B cell (primary cell): ENCODE measurements at regions not wholly inside any gene's neighbourhood (a gene's known extent, or its start where the extent isn't known, plus 50 kb on each side); places are given as distances from the start of the nearest gene placed in this dataset.

Source experiments
- ATAC-seq: fragments of 200-7000 bp; cut with Tn5 transposase; one replicate; pipeline ENCODE4 v1.10.0; 2021; ENCODE audit warnings: low read depth, mild to moderate bottlenecking, moderate number of reproducible peaks, moderate library complexity
- CTCF ChIA-PET: fragments of 350-600 bp; sonication (Branson Sonifier 250); formaldehyde crosslinking; loops from one replicate; lab custom pipeline; 2021; ENCODE audit warnings: antibody characterized with exemption, inconsistent platforms; lab: Charles Lee
- POLR2A ChIA-PET: fragments of 350-600 bp; sonication (Branson Sonifier 250); formaldehyde crosslinking; loops from one replicate; lab custom pipeline; 2021; ENCODE audit warnings: antibody characterized with exemption; lab: Charles Lee
- DNase-seq: peaks from one replicate; pipeline ENCODE4 v3.0.0; 2013
- H2AFZ ChIP-seq: 2 replicates; pipeline ENCODE4 v1.6.1; 2012; ENCODE audit warnings: mild to moderate bottlenecking, low read depth, low read length; ENCODE audit not compliant: insufficient read depth, poor library complexity, severe bottlenecking
- H3K27ac ChIP-seq, 2 donors: 1 replicate in 1 of 2; 2 replicates in 1 of 2; pipeline ENCODE4 v1.5.1; 2012 to 2013; ENCODE audit warnings: low read length in 2 of 2, mild to moderate bottlenecking in 2 of 2, moderate library complexity in 1 of 2
- H3K27me3 ChIP-seq, 4 experiments: fragments of 200-600 bp in 1 of 4; sonication (generic) in 1 of 4; replicated peaks in 1 of 4; 1 replicate in 2 of 4; 2 replicates in 2 of 4; pipeline versions ENCODE4 v1.6.1 to v1.7.0; 2013 to 2016; ENCODE audit warnings: low read length in 3 of 4, mild to moderate bottlenecking in 2 of 4, mixed read lengths in 1 of 4, moderate library complexity in 1 of 4; ENCODE audit not compliant: insufficient read depth in 4 of 4, control insufficient read depth in 3 of 4; ENCODE audit errors: control extremely low read depth in 1 of 4
- H3K36me3 ChIP-seq, 2 experiments: replicated peaks in 1 of 2; 1 replicate in 1 of 2; 2 replicates in 1 of 2; pipeline versions ENCODE4 v1.6.1 to v1.7.1; 2013; ENCODE audit warnings: low read length in 1 of 2; ENCODE audit not compliant: insufficient read depth in 2 of 2, control insufficient read depth in 1 of 2; ENCODE audit errors: control extremely low read depth in 1 of 2, extremely low read depth in 1 of 2
- H3K4me1 ChIP-seq, 2 donors: fragments of 200-600 bp in 1 of 2; sonication (generic) in 1 of 2; 1 replicate in 1 of 2; 2 replicates in 1 of 2; pipeline versions ENCODE4 v1.5.1 to v1.6.1; 2013 to 2017; ENCODE audit warnings: low read length in 2 of 2; ENCODE audit not compliant: control insufficient read depth in 2 of 2, insufficient read depth in 2 of 2
- H3K4me2 ChIP-seq: replicated peaks from 2 replicates; pipeline ENCODE3; 2012; ENCODE audit warnings: mild to moderate bottlenecking, low read depth, low read length; ENCODE audit not compliant: poor library complexity, severe bottlenecking
- H3K4me3 ChIP-seq, 5 experiments: fragments of 200-600 bp in 1 of 5; sonication (generic) in 1 of 5; 1 replicate in 3 of 5; 2 replicates in 2 of 5; pipeline versions ENCODE4 v1.5.1 to v1.7.0; 2011 to 2016; ENCODE audit warnings: low read length in 4 of 5, mild to moderate bottlenecking in 4 of 5, low read depth in 2 of 5, control low read depth in 1 of 5, moderate library complexity in 1 of 5; ENCODE audit not compliant: insufficient read depth in 1 of 5; ENCODE audit errors: control extremely low read depth in 1 of 5, extremely low read depth in 1 of 5
- H3K79me2 ChIP-seq: fragments of 200-600 bp; sonication (generic); one replicate; pipeline ENCODE4 v1.6.0; 2016; ENCODE audit warnings: low read length; ENCODE audit not compliant: control insufficient read depth, insufficient read depth
- H3K9ac ChIP-seq: fragments of 200-600 bp; sonication (generic); 2 replicates; pipeline ENCODE4 v1.6.1; 2017; ENCODE audit warnings: mild to moderate bottlenecking, low read length, moderate library complexity
- H3K9me3 ChIP-seq, 3 donors: one replicate each; pipeline versions ENCODE4 v1.6.1 to v1.7.1; 2013; ENCODE audit warnings: low read length in 2 of 3; ENCODE audit not compliant: control insufficient read depth in 2 of 3, insufficient read depth in 1 of 3; ENCODE audit errors: control extremely low read depth in 1 of 3
- H4K20me1 ChIP-seq: 2 replicates; pipeline ENCODE4 v1.6.0; 2012; ENCODE audit warnings: mild to moderate bottlenecking, low read length; ENCODE audit not compliant: insufficient read depth, control insufficient read depth, poor library complexity, severe bottlenecking
- H3K27ac Mint-ChIP-seq: one replicate; pipeline ENCODE4 v1.8.0; 2021; ENCODE audit warnings: mixed read lengths
- H3K27me3 Mint-ChIP-seq: one replicate; pipeline ENCODE4 v1.8.0; 2021; ENCODE audit warnings: mixed read lengths
- H3K4me1 Mint-ChIP-seq: one replicate; pipeline ENCODE4 v1.8.0; 2021; ENCODE audit warnings: mixed read lengths
- H3K4me3 Mint-ChIP-seq: one replicate; pipeline ENCODE4 v1.8.0; 2021; ENCODE audit warnings: mixed read lengths
- H3K9me3 Mint-ChIP-seq: one replicate; pipeline ENCODE4 v1.8.0; 2022; ENCODE audit warnings: mixed read lengths; ENCODE audit not compliant: insufficient read depth
- EZH2 ChIP-seq: IDR thresholded peaks from 2 replicates; pipeline ENCODE4 v1.6.1; 2012; ENCODE audit warnings: borderline replicate concordance, low read depth, mild to moderate bottlenecking, moderate library complexity, low read length; ENCODE audit not compliant: insufficient read depth, poor library complexity, severe bottlenecking
- WGBS: methylation state at CpG from one replicate; pipeline ENCODE4 v1.1.5; 2013; ENCODE audit warnings: missing lambda C conversion rate; ENCODE audit not compliant: insufficient coverage; 5-methylcytosine and 5-hydroxymethylcytosine counted together
- intact Hi-C: fragments of 100-400 bp; cut with micrococcal nuclease; formaldehyde crosslinking; loops from one replicate; pipeline ENCODE4 v1.10.0; 2022
- TF ChIP-seq, protein P1 (sequence below): fragments of 200-600 bp; IDR thresholded peaks from one replicate; pipeline ENCODE4 v1.8.0; 2022; ENCODE audit warnings: antibody characterized with exemption, mild to moderate bottlenecking

DNA sequence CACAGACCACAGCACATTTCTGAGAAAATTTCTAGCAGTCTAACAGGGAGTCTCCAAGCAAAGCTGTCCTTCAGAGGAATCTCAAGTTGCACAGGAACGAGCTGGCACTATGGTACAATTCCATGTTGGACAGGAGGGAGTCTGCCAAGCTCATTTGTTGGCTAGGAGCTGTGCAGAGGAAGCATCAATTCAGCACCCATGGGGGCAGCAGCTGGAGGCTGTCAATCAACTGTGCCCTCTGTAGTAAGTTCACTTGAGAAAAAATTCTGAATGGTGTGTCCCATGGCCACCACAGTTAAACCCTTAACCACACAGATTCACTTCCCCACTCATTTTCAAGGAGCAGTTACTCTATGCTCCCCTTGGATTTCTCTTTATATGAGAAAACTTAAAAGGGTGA is 298.5 kb upstream of the PPP2R3A start:
- ATAC-seq, result no peak
- H3K27ac Mint-ChIP-seq, result no peak overlapping the region
- 45% methylated on average over 1 of the region's 1 CpG for WGBS
- H3K4me3 Mint-ChIP-seq, result no peak overlapping the region
- no peaks in the 10 kb centered on the region for H3K4me1 ChIP-seq
- POLR2A ChIA-PET, result no interaction called here
- no peaks in the 10 kb centered on the region for H3K27me3 ChIP-seq
- no peaks in the 10 kb centered on the region for H4K20me1 ChIP-seq
- DNase-seq, result no peak
- no peak overlapping the region for H3K9ac ChIP-seq
- H3K79me2 ChIP-seq, result no peaks in the 10 kb centered on the region
- H3K9me3 Mint-ChIP-seq, result peaks cover 10% of the 10 kb centered on the region
- CTCF ChIA-PET, result no interaction called here
- no peak overlapping the region for H2AFZ ChIP-seq
- no peak overlapping the region for H3K27ac ChIP-seq
- no peaks in the 10 kb centered on the region for H3K36me3 ChIP-seq
- H3K27me3 Mint-ChIP-seq, result no peaks in the 10 kb centered on the region
- TF ChIP-seq, protein P1, sequence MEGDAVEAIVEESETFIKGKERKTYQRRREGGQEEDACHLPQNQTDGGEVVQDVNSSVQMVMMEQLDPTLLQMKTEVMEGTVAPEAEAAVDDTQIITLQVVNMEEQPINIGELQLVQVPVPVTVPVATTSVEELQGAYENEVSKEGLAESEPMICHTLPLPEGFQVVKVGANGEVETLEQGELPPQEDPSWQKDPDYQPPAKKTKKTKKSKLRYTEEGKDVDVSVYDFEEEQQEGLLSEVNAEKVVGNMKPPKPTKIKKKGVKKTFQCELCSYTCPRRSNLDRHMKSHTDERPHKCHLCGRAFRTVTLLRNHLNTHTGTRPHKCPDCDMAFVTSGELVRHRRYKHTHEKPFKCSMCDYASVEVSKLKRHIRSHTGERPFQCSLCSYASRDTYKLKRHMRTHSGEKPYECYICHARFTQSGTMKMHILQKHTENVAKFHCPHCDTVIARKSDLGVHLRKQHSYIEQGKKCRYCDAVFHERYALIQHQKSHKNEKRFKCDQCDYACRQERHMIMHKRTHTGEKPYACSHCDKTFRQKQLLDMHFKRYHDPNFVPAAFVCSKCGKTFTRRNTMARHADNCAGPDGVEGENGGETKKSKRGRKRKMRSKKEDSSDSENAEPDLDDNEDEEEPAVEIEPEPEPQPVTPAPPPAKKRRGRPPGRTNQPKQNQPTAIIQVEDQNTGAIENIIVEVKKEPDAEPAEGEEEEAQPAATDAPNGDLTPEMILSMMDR, result no peak
- TF ChIP-seq EZH2, result no peak
- H3K4me1 Mint-ChIP-seq, result no peaks in the 10 kb centered on the region
- peaks cover 0 to 3% (median 2%) of the 10 kb centered on the region in 3 donors for H3K9me3 ChIP-seq
- no peak overlapping the region for H3K4me2 ChIP-seq
- H3K4me3 ChIP-seq, result no peak overlapping the region
- intact Hi-C loops, result no loop called here

DNA sequence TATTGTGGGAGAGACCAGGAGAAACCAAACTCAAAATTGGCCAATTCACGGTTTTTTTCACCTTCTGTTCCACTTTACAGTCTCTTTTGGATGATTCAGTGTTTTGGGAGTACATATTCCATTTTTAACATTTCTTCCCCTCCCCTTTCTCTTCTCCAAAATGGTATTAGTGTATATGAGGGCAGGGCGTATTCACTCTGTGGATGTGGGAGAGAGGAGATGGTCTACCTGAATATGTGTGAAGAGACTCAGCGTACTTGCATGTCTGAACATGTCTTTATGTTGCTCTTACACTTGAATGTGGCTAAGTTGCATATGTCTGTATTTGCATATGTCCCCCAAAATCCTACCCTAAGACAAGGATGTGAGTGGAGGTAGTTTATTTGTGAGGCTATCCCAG is 291.0 kb upstream of the PPP2R3A start:
- Histone ChIP-seq H3K9me3 (peaks cover 0 to 7% (median 0%) of the 10 kb centered on the region in 3 donors), H3K4me2 (no peak overlapping the region), H3K79me2 (no peaks in the 10 kb centered on the region), H4K20me1 (no peaks in the 10 kb centered on the region), H3K4me3 (no peak overlapping the region), H2AFZ (no peak overlapping the region), H3K36me3 (no peaks in the 10 kb centered on the region), H3K27me3 (no peaks in the 10 kb centered on the region), H3K9ac (no peak overlapping the region), H3K27ac (no peak overlapping the region), H3K4me1 (no peaks in the 10 kb centered on the region)
- CTCF ChIA-PET, result no interaction called here
- DNase-seq (no peak), ATAC-seq (no peak)
- no CpG with 5 or more reads among the region's 3 CpGs for WGBS
- no peak overlapping the region for H3K4me3 Mint-ChIP-seq
- no peaks in the 10 kb centered on the region for H3K4me1 Mint-ChIP-seq
- POLR2A ChIA-PET, result no interaction called here
- peaks cover 5% of the 10 kb centered on the region for H3K27me3 Mint-ChIP-seq
- no peaks in the 10 kb centered on the region for H3K9me3 Mint-ChIP-seq
- no peak overlapping the region for H3K27ac Mint-ChIP-seq
- TF ChIP-seq, protein P1, result no peak
- TF ChIP-seq EZH2, result no peak
- intact Hi-C loops, result no loop called here
